ENCODE measurements at regions not wholly inside any gene's neighbourhood (a gene's known extent, or its start where the extent isn't known, plus 50 kb on each side); places are given as distances from the start of the nearest gene placed in this dataset.

- Histone ChIP-seq H3K23ac (ENCODE audit: insufficient read length) (no peak overlapping the region), H2BK5ac (ENCODE audit: low read depth, low read length) (no peak overlapping the region), H3K79me1 (ENCODE audit: low read depth, low read length) (no peaks in the 10 kb centered on the region; the same call in 1 of the 2 replicates), H3K4me3 (ENCODE audit: extremely low read depth in 1 of 4, insufficient read depth in 2 of 4, low read depth in 3 of 4, low read length in 4 of 4) (no peak overlapping the region), H2BK120ac (replicated peaks; ENCODE audit: low read depth, low read length) (no peak overlapping the region), H4K91ac (replicated peaks; ENCODE audit: insufficient read length, low read length) (no peak overlapping the region), H3K9ac (replicated peaks in 1 of 4; ENCODE audit: extremely low read depth in 1 of 4, low read depth in 3 of 4, low read length in 3 of 4) (no peak overlapping the region), H2AFZ (ENCODE audit: low read length) (no peak overlapping the region), H3K27ac (ENCODE audit: low read depth, low read length) (no peak overlapping the region), H3K4ac (replicated peaks; ENCODE audit: insufficient read length, low read depth, low read length) (no peak overlapping the region), H3K4me1 (replicated peaks in 1 of 4; ENCODE audit: control insufficient read depth in 3 of 4, insufficient read depth in 4 of 4, low read length in 3 of 4) (no peaks in the 10 kb centered on the region; a peak in 1 of 7 replicates), H3K56ac (replicated peaks; ENCODE audit: insufficient read length, low read depth, low read length) (no peak overlapping the region), H4K20me1 (replicated peaks in 1 of 2; ENCODE audit: control insufficient read depth in 1 of 2, insufficient read depth in 2 of 2, low read length in 2 of 2) (no peaks in the 10 kb centered on the region), H3K27me3 (replicated peaks in 1 of 4; ENCODE audit: control insufficient read depth in 3 of 4, extremely low read depth in 1 of 4, insufficient read depth in 3 of 4, low read length in 3 of 4) (no peaks in the 10 kb centered on the region), H4K5ac (ENCODE audit: insufficient read length, low read depth, low read length) (no peak overlapping the region), H3K36me3 (ENCODE audit: control insufficient read depth in 2 of 4, insufficient read depth in 4 of 4, low read length in 3 of 4) (no peaks in the 10 kb centered on the region), H4K8ac (ENCODE audit: extremely low read depth, insufficient read depth, low read length) (no peak overlapping the region), H3K9me3 (ENCODE audit: insufficient read depth in 2 of 2, low read depth in 1 of 2, low read length in 1 of 2) (no peaks in the 10 kb centered on the region), H2BK20ac (ENCODE audit: low read length) (no peak overlapping the region), H2BK15ac (ENCODE audit: low read length) (no peak overlapping the region), H3K14ac (ENCODE audit: insufficient read length) (no peak overlapping the region), H2AK5ac (ENCODE audit: low read depth, low read length) (no peak overlapping the region), H3K23me2 (ENCODE audit: low read depth, low read length) (no peaks in the 10 kb centered on the region), H2BK12ac (ENCODE audit: low read depth, low read length) (no peak overlapping the region), H3K4me2 (ENCODE audit: insufficient read depth in 1 of 2, low read depth in 2 of 2, low read length in 2 of 2) (no peak overlapping the region), H3K18ac (ENCODE audit: extremely low read depth, low read length) (no peak overlapping the region), H3K79me2 (ENCODE audit: control insufficient read depth in 1 of 2, insufficient read depth in 2 of 2, low read length in 2 of 2) (no peaks in the 10 kb centered on the region)
- WGBS, 2 experiments (ENCODE audit: extremely low coverage in 1 of 2, insufficient coverage in 1 of 2, insufficient read length in 1 of 2, insufficient replicate concordance in 2 of 2, low coverage in 1 of 2, low lambda C conversion rate in 2 of 2, missing lambda C conversion rate in 1 of 2) = 100% methylated on average over 2 of the region's 4 CpGs; no CpG with 5 or more reads in 1 of the 2 experiments
- DNase-seq (ENCODE audit: low read depth in 1 of 2, low spot score in 2 of 2) (no peak), FAIRE-seq (no peak)
- ChIA-PET POLR2A (ENCODE audit: partially characterized antibody) (interaction anchor here (0.6 to 1.7 kb wide), 2 partner anchors 12 to 13 kb away, joined by 3 to 4 read pairs; no protein-coding TSS in a partner anchor), CTCF (ENCODE audit: partially characterized antibody) (interaction anchor here (0.6 to 2.8 kb wide), 7 partner anchors 17 to 82 kb away, joined by 3 to 7 read pairs (median 3); no protein-coding TSS in a partner anchor)
- no peak for TF ChIP-seq USF2 (IDR thresholded peaks at IDR 0.05; ENCODE audit: low read length)
- TF ChIP-seq SIX5 (IDR thresholded peaks at IDR 0.05; ENCODE audit: low read depth, low read length) = no peak
- peak; percentile 22 to 45; a peak in 2 of 4 replicates for TF ChIP-seq RAD21 (IDR thresholded peaks at IDR 0.05 in 1 of 2, conservative IDR thresholded peaks at IDR 0.05 in 1 of 2; ENCODE audit: low read depth in 2 of 2, low read length in 2 of 2)
These were observed 61.4 kb upstream of the ELK3 start for GRCh38 chr12:96132819-96133218.
